Sigmoid colon (tissue), 4 donors: ENCODE measurements at regions not wholly inside any gene's neighbourhood (a gene's known extent, or its start where the extent isn't known, plus 50 kb on each side); places are given as distances from the start of the nearest gene placed in this dataset.

Source experiments
- POLR2A ChIP-seq, 2 donors: fragments of 450-650 bp; IDR thresholded peaks; one replicate each; pipeline ENCODE4 v1.6.1; 2016; ENCODE audit warnings: antibody characterized with exemption in 2 of 2, mild to moderate bottlenecking in 2 of 2, moderate library complexity in 2 of 2
- POLR2AphosphoS5 ChIP-seq, 4 donors: sonication (generic); formaldehyde crosslinking; IDR thresholded peaks; one replicate each; pipeline ENCODE4 v1.6.1; 2017; ENCODE audit warnings: antibody characterized with exemption in 4 of 4
- TF ChIP-seq, protein P1 (sequence below), 4 experiments: fragments of 450-650 bp in 3 of 4; fragments of 200-600 bp in 1 of 4; IDR thresholded peaks; one replicate each; pipeline ENCODE4 v1.5.1; 2016 to 2019; ENCODE audit warnings: antibody characterized with exemption in 4 of 4, mild to moderate bottlenecking in 3 of 4, moderate library complexity in 2 of 4

DNA sequence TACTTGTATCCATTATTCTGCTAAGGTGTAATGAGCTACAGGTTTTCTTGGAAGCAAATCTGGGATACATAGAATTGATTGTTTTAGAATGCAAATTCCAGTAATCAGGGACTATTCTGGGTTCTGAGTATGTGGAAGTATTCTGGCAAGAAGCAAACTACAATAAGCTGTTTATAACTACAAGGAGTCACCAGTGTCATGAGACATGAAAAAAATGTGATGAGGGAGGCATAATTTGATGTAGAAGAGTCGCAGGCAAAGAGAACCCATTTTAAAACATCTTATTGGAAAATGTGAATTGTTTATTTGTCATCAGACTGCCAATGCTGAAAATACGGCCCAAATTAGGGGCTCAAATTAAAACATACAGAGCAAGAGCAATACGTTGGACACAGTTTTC is 321.8 kb upstream of the E2F7 start:
- TF ChIP-seq, protein P1, sequence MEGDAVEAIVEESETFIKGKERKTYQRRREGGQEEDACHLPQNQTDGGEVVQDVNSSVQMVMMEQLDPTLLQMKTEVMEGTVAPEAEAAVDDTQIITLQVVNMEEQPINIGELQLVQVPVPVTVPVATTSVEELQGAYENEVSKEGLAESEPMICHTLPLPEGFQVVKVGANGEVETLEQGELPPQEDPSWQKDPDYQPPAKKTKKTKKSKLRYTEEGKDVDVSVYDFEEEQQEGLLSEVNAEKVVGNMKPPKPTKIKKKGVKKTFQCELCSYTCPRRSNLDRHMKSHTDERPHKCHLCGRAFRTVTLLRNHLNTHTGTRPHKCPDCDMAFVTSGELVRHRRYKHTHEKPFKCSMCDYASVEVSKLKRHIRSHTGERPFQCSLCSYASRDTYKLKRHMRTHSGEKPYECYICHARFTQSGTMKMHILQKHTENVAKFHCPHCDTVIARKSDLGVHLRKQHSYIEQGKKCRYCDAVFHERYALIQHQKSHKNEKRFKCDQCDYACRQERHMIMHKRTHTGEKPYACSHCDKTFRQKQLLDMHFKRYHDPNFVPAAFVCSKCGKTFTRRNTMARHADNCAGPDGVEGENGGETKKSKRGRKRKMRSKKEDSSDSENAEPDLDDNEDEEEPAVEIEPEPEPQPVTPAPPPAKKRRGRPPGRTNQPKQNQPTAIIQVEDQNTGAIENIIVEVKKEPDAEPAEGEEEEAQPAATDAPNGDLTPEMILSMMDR (IDR thresholded peaks at IDR 0.05) = no peak
- TF ChIP-seq POLR2AphosphoS5 (IDR thresholded peaks at IDR 0.05) = no peak
- TF ChIP-seq POLR2A (IDR thresholded peaks at IDR 0.05) = no peak
